HuH-7 (cell line): ENCODE measurements at regions not wholly inside any gene's neighbourhood (a gene's known extent, or its start where the extent isn't known, plus 50 kb on each side); places are given as distances from the start of the nearest gene placed in this dataset.

Experiments used
- DNase-seq: peaks from one replicate; pipeline ENCODE4 v3.0.0; 2011; ENCODE audit warnings: low spot score

DNA sequence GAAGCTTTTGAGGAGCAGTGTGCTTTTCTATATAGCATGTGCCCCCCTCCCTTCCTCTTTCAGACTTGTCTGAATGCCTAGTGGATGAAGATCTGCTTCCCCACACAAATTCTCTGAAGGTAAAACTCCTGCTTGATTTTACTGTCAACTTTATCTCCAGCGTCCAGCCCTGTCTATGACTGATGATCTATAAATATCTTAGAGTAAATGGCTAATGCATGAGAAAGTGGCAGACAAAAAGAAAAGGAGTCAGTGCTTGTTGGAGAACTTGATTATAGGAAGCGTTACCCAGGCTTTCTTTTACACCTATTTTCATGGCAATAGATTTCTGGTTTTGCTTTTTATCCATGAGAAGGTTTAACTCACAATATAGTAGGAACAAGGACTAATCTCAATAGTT lies 168.3 kb upstream of the HS3ST1 start:
- no peak for DNase-seq

DNA sequence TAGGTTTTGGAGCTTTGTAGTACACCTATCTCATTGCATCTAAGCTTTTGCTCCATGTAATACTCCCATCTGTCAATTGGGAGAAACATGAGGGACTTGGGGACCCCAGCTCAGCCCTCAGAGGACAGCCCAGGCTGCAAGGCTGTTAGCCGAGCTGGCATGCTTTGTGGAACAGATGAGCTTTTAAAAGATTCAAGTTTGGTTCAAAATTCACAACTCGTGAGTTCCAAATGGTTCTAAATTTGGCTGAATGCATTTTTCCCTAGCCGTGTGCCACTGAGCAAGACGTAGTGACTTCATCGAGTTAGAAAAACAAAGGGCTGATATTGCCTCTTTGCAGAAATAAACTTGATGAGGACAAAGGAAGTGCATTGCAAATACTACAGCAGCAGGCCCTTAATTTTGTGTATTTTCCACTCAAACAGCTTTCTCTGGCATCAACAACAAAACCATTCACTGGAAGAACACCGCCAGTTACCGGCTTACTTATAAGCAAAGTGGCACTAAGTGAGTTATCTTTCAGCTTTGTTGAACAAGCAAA lies 165.0 kb upstream of the HS3ST1 start:
- DNase-seq, result no peak

DNA sequence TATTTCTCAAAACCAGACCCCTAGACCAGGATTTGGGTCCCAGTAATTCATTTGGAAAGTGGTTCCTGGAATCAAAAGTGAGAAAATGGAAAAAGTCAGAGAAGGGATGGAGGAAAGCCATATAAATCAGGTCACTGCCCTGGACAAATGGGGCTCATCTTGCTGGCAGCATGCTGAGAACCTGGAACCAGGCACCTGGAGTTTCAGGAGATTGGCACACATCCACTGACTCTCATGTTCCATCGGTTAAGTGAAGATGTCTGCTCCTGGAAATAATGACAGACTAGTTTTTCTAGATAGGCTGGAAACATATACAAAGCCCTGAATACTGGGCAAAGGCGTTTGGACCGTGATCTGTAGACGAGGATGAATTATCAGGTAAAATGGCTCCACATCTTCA lies 163.6 kb upstream of the HS3ST1 start:
- no peak for DNase-seq

DNA sequence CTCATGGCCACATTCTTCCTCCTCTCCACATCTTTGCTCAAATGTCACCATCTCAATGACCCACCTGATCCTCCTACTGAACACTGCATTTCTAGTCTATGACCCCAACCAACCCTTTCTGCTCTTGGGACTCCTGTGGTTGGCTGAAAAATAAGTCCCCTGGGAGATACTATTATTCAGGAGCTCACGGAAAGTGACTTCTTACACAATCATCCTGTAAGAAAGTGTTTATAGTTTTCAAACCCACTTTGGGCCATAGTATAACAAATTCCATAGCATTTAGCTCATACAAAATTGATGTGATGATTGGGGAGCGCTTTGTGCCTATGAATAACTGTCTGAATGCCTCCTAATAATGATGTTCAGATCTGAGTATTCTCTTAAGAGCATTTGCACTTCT lies 161.4 kb upstream of the HS3ST1 start:
- no peak for DNase-seq

DNA sequence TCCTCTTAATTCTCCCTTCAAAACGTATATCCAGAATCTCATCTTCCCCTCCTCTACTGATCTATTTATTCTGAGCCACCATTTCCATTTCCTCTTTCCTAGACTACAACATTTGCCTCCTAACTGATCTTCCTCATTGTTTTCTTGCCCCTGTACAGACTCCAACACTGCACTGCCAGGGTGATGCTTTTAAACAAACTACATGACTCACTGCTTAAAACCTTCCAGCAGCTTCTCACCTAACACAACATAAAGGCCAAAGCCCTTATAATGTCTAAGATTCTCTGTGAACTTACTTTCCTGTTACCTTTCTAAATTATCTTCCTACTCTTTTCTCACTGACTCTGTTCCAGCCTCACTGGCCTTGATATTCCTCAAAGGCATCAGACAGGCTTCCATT lies 161.0 kb upstream of the HS3ST1 start:
- DNase-seq, result no peak

DNA sequence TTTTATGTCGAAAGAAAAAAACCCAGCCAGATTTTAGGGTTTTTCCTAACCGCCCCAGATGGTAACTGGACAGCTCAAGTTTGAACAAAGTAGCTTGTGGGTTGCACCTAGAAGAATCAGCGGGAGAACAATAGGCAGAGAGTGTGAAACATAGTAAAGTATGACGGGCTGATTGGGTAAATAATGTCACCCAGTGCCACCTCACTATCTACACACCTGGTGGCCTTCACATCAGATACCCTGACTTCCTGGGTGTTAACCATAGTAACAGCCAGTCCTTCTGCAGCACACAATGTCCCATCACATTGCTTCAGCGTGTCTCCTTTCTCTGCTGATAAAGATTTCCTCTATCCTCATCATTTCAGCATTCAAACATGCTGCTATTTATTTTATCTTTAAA lies 159.1 kb upstream of the HS3ST1 start:
- no peak for DNase-seq

DNA sequence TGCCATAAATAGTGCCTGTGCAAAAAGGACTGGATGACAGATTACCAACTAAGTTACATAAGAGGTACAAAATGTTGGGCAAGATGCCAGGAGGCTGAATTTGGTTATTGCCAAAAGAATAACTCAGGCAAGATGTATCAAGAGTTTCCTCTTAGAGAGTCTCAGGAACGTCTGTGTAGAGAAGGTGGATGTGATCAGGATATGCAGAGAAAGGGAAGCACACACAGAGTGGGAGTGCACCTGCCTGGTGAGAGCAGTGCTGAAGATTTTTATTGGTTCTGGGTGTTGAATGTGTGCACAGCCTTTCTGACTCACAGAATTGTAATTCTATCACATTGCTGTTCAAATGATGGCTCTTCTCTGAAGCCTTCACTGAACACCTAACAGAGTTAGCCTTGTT lies 156.8 kb upstream of the HS3ST1 start:
- DNase-seq, result no peak

DNA sequence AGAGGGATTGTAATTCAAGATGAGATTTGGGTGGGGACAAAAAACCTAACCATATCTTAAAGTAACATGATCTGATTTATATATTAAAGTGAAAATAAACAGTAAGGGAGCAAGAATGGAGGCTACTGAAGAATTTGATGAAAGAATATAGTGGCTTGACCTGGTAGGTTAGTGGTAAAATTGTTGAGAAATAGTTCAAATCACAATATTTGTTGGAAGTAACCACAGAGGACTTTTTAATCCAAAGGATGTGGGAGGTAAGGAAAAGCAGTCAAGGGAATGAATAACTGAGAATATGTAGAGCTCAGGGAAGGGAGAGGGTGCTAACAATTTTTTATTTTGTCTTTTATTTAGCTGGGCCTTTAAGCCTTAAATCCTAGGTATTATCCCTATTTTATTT lies 139.8 kb upstream of the HS3ST1 start:
- DNase-seq, result no peak

DNA sequence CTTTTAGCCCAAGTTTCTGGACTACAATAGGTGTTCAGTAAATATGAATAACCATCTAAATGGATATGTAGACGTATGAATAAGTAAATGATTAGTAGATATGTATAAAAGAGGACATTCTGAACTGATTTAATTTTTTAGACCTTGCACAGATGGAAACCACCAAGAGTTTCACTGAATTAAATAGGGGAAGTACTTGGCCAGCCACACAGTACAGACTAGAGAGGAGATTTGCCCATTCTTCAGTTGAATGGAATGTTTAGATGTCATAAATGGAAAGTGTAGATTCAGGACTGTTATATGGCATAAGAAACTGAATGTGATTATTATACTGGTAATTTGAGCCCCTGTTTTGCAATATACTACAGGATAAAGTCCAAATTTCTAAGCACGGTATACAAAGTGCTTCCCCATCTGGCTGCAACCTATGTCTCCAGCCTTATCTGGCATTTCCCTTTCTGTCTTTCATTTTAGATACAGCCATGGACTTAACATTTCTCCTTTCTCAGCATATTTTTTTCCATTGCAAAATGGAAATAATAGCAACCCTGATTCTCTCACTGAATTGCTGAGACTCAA lies 137.8 kb upstream of the HS3ST1 start:
- DNase-seq, result peak; percentile 24

DNA sequence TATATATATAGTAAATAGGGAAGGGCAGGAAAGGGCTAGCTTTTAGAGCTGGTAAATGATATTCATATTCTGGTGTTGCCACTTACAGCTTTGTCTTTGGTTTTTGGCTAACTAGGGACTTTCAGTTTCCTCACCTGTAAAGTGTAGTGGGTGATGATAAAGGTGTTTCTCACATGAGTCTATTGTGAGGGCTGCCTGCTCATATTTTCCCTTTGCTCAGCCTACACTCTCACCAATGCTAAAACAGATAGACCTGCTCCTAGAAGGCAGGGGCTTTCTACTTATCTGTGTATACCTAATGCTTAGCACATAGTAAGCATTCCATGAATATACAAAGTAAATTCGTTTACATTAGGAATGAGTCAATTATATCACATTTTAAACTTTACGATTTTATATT lies 137.2 kb upstream of the HS3ST1 start:
- DNase-seq, result no peak

DNA sequence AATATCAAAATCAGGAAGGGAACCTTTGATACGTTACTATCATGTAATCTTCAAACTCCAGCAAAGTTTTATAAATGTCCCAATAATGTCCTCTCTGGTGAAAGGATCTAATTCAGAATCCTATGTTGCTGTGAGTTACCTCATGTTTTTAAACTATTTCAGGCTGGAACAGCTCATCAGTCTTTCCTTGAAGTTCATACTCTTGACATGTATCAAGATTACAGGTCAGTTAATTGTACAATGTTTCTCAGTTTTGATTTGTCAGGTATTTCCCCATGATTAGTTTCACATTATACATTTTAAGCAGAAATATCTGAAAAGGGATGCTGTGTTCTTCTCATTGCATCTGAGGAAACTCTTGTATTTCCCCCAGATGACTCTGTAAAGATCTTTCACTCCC lies 136.5 kb upstream of the HS3ST1 start:
- DNase-seq, result no peak

DNA sequence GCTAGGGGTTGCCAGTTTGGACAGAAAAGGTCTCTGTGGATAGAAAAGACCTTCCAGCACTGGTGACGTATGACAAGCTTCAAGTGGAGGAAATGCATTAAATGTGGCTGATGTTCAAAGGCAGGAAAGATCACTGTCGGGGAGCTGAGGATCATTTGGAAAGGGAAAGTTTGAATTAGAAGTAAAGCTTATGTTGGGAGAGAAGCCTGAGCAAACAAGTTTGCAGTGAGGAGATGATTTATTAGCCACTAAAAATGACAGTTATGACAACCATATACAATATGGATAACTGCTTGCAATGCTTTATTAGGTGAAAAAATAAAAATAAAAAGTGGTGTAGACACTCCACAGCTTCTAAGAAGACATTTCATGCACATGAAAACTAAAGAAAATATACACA lies 135.3 kb upstream of the HS3ST1 start:
- DNase-seq, result no peak

DNA sequence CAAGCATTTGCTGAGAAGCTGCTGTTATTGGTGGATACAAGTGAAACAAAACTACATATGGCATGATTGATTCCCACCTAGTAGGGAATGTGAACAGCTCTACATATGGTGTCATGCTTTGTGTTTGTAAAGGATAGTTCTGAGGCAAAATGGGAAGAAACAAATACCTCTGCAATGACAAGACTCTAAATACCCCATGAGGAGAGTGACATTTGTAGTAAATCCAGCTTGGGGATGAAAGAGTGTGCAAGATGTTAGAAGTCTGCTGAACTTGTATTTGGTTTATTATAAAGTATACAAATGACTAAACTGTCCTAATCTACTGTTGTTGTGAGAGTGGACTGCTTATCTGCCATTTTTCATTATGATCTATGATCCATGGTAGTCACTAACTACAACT lies 120.8 kb upstream of the HS3ST1 start:
- no peak for DNase-seq

DNA sequence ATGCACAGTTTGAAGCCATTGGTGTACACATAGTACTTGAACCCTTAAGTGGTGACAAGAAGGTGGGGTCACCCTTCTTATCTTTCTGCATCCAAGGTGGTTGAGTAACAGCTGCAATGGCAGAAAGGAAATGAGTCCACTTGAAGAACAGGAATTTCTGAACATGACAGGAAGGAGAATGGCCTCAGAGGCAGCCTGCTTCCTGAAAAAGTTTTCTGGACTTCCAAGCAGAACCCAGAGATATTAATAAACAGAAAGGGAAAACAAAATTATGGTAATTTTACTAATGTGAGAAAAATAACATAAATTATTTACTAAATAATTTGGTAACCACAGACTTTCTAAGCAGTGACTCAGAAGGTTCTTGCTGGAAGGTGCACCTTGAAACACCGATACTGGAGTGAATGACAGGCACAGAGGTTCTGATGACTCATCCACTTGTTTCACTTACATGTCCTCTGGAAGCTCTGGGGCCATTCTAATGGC lies 119.9 kb upstream of the HS3ST1 start:
- no peak for DNase-seq

DNA sequence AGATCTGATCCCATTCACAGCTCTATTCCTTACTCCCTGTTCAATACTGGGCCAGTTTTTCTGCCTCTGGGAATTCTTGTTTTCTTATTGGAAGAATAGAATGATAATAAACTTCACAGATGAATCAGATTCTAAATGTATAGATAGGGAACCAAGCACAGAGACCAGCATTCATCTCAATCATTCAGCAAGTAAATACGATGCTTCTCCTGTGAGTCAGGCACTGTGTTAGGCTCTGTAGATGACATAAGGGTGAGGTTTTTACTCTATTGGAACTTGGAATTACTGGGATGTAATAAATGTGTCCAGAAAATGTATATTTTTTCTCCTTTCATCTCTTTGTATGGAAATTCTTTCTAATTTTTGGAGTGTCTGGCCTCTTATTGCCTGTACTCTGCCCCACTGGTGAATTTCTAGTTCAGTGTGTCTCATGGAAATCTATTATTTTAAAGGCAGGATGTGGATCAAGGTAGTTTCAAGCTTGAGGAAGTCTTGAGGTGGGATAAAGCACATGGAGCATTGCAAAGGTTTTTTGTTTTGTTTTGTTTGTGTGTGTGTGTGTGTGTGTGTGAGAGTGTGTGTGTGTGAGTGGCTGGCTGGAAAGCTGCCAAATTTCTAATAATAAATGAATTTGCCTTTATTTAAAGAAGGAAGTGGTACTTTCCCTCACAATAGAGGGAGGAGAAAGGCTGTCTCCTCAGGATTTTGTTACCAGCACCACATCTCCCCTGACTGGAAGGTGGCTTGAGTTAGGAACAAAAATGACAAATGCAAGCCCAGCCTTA lies 117.9 kb upstream of the HS3ST1 start:
- DNase-seq, result no peak

DNA sequence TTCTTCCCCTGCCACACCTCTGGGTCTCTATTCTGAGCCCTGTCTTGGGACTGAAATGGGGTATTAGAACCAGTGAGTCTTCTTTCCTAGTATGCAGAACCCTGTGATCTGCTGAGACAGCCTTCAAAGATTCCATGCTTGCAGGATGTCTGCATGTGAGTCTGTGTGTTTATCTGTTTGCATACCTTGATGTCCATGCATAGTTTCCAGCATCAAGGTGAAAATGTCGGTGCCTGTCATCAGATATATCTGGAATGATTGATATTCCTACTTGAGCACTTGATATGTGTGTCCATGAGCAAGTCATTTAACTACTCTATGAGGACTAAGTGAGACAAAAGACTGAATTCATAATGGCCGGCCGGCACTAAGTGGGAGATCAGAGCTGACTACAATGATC lies 117.0 kb upstream of the HS3ST1 start:
- DNase-seq, result no peak

DNA sequence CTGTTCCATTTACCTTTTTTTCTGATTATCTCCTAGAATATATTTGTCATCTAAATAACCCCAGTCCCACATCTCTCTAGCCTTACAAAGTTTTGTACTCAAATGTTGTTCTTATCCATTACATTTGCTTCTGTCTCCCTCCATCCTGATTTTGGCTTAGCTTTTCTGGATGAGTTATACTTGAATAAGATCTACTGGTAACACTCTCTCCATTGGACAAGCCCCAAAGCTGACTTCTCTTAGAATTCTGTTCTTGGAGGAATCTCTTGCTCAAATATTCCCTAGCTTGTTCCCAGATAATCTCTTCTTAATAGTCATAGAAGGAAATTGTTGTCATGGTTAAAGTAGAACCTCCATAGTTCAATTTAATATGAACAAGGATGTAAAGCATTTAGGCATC lies 115.5 kb upstream of the HS3ST1 start:
- DNase-seq, result no peak

DNA sequence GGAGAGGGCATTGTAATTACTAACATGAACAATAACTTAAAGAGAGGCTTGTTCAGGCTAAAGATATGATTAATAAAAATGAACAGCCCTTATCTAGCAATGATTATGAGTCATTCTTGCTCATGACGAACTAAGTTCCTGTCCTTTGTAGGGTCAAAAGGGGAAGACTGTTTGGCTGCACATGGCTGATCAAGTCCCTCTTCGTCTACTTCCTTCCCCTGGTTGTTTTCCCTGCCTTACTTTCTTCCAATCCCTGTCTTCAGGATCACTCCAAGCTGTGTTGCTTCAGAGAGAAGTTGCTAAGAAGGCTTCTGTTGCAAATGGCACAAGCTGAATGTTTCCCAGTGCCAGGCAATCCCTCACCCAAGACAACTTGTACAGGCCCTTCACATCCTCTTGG lies 115.0 kb upstream of the HS3ST1 start:
- DNase-seq, result no peak

DNA sequence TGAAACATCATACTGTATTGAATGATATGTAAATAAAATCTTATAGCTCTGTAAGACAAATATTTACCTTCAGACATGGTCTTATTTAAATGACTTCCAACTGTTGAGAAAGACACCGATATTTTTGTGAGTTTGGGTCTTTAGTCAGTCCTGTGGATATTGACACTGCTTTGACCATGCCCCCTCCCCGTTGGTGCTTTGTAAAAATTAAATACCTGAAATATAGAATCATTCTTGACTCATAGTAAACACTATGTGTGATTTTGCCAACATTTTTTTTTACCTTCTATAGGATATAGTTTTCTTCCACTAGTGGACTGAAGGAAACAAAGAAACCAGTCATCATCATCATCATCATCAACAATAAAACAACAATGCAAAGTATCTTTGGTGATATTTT lies 114.3 kb upstream of the HS3ST1 start:
- DNase-seq, result no peak

DNA sequence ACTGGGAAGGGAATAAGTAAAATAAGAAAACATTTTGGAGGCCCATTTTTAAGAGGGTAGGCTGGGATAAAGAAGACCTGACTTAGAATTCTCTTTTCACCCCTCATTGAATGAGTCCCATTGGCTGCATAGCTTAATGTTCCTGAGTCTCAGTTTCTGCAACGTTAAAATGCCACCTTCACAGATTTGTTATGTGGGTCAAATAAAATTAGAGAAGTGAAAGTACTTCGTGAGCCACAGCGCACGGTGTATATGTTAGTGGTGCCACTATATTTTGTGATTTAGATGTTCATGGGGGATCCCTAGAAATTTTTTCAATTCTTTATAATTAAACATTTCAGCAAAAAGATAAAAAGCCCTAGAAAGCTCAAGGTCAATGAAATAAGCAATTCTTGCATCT lies 109.2 kb upstream of the HS3ST1 start:
- no peak for DNase-seq

DNA sequence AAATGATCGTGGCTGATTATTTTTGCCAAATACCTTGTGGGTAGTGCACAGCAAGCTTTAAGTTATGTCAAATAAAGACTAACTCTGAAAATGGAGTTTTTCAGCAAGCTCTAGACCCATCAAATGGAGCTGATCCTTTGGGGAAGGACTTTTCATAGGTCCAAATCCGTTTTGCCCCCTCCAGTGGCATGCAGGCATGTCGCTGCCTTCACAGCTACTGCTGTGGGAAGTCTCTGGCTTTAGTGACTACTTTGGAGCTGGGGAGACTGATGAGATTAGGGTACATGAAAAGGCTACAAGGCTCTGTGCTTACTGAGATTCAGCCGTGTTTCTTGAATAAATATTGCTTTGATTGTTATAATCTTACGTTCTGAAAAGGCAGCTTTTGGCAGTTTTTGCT lies 106.6 kb upstream of the HS3ST1 start:
- no peak for DNase-seq

DNA sequence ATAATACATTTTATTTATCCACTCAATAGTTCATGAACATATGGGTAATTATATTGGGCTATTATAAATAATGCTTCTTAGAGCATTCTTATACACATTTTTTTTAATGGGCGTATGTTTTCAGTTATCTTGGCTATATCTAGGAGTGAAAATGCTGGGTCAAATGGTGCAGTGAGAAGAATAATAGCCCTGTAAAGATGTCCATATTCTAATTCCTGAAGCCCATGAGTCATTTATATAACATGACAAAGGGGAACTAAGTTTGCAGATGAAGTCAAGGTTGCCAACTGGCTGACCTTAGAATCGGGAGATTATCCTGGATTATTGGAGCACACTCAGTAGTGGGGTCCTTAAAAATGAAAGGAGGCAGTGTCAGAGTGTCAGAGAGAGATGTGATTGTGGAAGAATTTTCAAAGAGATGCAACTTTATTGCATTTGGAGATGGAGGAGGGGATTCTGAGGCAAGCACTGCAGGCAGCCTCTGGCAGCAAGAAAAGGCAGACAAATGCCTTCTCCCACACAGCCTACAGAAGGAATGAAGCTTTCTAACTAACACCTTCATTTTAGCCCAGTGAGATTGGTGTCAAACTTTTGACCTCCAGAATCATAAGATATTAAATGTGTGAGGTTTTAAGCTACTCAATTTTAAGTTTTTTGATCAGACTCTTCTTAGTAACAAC lies 106.1 kb upstream of the HS3ST1 start:
- DNase-seq, result no peak

DNA sequence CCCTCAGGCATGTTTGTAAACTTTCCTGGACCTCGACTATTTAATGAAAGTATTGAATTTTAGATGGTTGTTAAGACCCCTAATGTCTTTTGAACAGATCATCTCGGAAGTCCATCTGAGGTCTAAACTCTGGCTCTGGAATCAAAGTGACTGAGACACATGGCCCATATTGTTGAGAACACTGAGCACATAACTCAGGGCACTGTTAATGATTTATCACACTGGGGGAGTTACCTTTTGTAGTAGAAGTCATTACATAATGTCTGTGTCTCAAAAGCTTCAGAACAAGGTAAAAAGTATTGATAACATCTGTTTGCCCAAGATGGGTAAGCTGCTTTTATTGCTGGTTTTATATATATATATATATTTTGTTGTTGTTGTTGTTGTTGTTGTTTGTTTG lies 103.4 kb upstream of the HS3ST1 start:
- peak; percentile 59 for DNase-seq
